A673 (cell line): ENCODE measurements at regions not wholly inside any gene's neighbourhood (a gene's known extent, or its start where the extent isn't known, plus 50 kb on each side); places are given as distances from the start of the nearest gene placed in this dataset.

Experiments
- BruUV-seq: library from RNA; stranded (reverse); fragments of 400-500 nt; replicated peaks from 2 replicates; lab custom pipeline; 2021; lab: Mats Ljungman, UMichigan
- CTCF ChIA-PET: fragments of 300-600 bp; sonication (Branson Sonifier 250); formaldehyde crosslinking; loops from one replicate; lab custom pipeline; 2022; ENCODE audit warnings: antibody characterized with exemption; lab: Charles Lee
- POLR2A ChIA-PET: fragments of 300-600 bp; sonication (Branson Sonifier 250); formaldehyde crosslinking; loops from one replicate; lab custom pipeline; 2022; ENCODE audit warnings: antibody characterized with exemption; ENCODE audit not compliant: low non-redundant PET; lab: Charles Lee
- DNase-seq: peaks from one replicate; pipeline ENCODE4 v3.0.0-alpha.2; 2015; ENCODE audit warnings: low spot score
- H3K27ac ChIP-seq: fragments of 200-600 bp; sonication (generic); 2 replicates; pipeline ENCODE4 v1.5.1; 2016; ENCODE audit warnings: mixed run types, low read depth, mild to moderate bottlenecking, mixed read lengths, antibody characterized with exemption, low read length; ENCODE audit not compliant: poor library complexity, severe bottlenecking
- H3K27me3 ChIP-seq: fragments of 200-600 bp; sonication (generic); replicated peaks from 2 replicates; pipeline ENCODE4 v1.6.1; 2017; ENCODE audit warnings: mixed run types, low read depth, mild to moderate bottlenecking, mixed read lengths, antibody characterized with exemption, low read length; ENCODE audit not compliant: insufficient read depth, poor library complexity
- H3K36me3 ChIP-seq: fragments of 200-600 bp; sonication (generic); 2 replicates; pipeline ENCODE4 v1.6.1; 2016; ENCODE audit warnings: mixed run types, mild to moderate bottlenecking, mixed read lengths, antibody characterized with exemption, low read length; ENCODE audit not compliant: insufficient read depth, poor library complexity, severe bottlenecking
- H3K4me1 ChIP-seq: fragments of 200-600 bp; sonication (generic); 2 replicates; pipeline ENCODE4 v1.6.1; 2017; ENCODE audit warnings: mixed run types, mild to moderate bottlenecking, mixed read lengths, antibody characterized with exemption, low read length; ENCODE audit not compliant: insufficient read depth, poor library complexity, severe bottlenecking
- H3K4me3 ChIP-seq: fragments of 200-600 bp; sonication (generic); 2 replicates; pipeline ENCODE4 v1.5.1; 2016; ENCODE audit warnings: low read depth, mixed run types, mild to moderate bottlenecking, mixed read lengths, low read length; ENCODE audit not compliant: poor library complexity, severe bottlenecking
- H3K9me3 ChIP-seq: fragments of 200-600 bp; sonication (generic); 2 replicates; pipeline ENCODE4 v1.6.1; 2016; ENCODE audit warnings: mixed run types, low read depth, mild to moderate bottlenecking, mixed read lengths, antibody characterized with exemption, low read length; ENCODE audit not compliant: poor library complexity, severe bottlenecking
- CTCF ChIP-seq: fragments of 300-800, 200-600 bp; sonication (generic); conservative IDR thresholded peaks from 2 replicates; pipeline ENCODE4 v1.5.1; 2017; ENCODE audit warnings: low read depth, mild to moderate bottlenecking, antibody characterized with exemption, low read length, moderate library complexity, mixed read lengths
- EZH2 ChIP-seq: fragments of 200-600 bp; sonication (generic); IDR thresholded peaks from 2 replicates; pipeline ENCODE4 v1.6.1; 2017; ENCODE audit warnings: borderline replicate concordance, low read depth, mild to moderate bottlenecking, mixed read lengths, antibody characterized with exemption, low read length; ENCODE audit not compliant: poor library complexity, severe bottlenecking
- intact Hi-C: fragments of 100-400 bp; cut with micrococcal nuclease; formaldehyde crosslinking; loops from one replicate; pipeline ENCODE4 v1.10.0; 2022; ENCODE audit not compliant: unreplicated experiment

GRCh38 chr9:118963674-118964073 is 405.6 kb downstream of the BRINP1 start:
- TF ChIP-seq CTCF (no peak), EZH2 (no peak)
- no peak overlapping the region for H3K27ac ChIP-seq
- no peaks in the 10 kb centered on the region for H3K9me3 ChIP-seq
- no peaks in the 10 kb centered on the region for H3K4me1 ChIP-seq
- ChIA-PET CTCF (no interaction called here), POLR2A (no interaction called here)
- no peaks in the 10 kb centered on the region for H3K27me3 ChIP-seq
- no peaks in the 10 kb centered on the region for H3K36me3 ChIP-seq
- DNase-seq = no peak
- BruUV-seq = no TSS peak
- no peak overlapping the region for H3K4me3 ChIP-seq
- intact Hi-C loops = no loop called here

GRCh38 chr9:118967901-118968300 is 401.3 kb downstream of the BRINP1 start:
- no TSS peak for BruUV-seq
- DNase-seq = no peak
- Histone ChIP-seq H3K9me3 (peaks cover 4% of the 10 kb centered on the region), H3K4me1 (no peaks in the 10 kb centered on the region), H3K4me3 (no peak overlapping the region), H3K36me3 (no peaks in the 10 kb centered on the region), H3K27me3 (no peaks in the 10 kb centered on the region), H3K27ac (no peak overlapping the region)
- intact Hi-C loops = no loop called here
- POLR2A ChIA-PET = no interaction called here
- TF ChIP-seq CTCF = no peak
- no peak for TF ChIP-seq EZH2
- CTCF ChIA-PET = no interaction called here

GRCh38 chr9:118975736-118976135 is 393.5 kb downstream of the BRINP1 start:
- ChIA-PET CTCF (no interaction called here), POLR2A (no interaction called here)
- Histone ChIP-seq H3K36me3 (no peaks in the 10 kb centered on the region), H3K4me3 (no peak overlapping the region), H3K27ac (no peak overlapping the region), H3K4me1 (no peaks in the 10 kb centered on the region), H3K27me3 (no peaks in the 10 kb centered on the region), H3K9me3 (peaks cover 10% of the 10 kb centered on the region)
- TF ChIP-seq EZH2 = no peak
- no TSS peak for BruUV-seq
- intact Hi-C loops = no loop called here
- DNase-seq = no peak

GRCh38 chr9:118976160-118976559 is 393.1 kb downstream of the BRINP1 start:
- Histone ChIP-seq H3K9me3 (peaks cover 10% of the 10 kb centered on the region), H3K27ac (no peak overlapping the region), H3K36me3 (no peaks in the 10 kb centered on the region), H3K27me3 (no peaks in the 10 kb centered on the region), H3K4me3 (no peak overlapping the region), H3K4me1 (no peaks in the 10 kb centered on the region)
- intact Hi-C loops = no loop called here
- no peak for TF ChIP-seq EZH2
- no peak for TF ChIP-seq CTCF
- no TSS peak for BruUV-seq
- CTCF ChIA-PET = no interaction called here
- no peak for DNase-seq
- POLR2A ChIA-PET = no interaction called here
